Mesendoderm (in vitro differentiated cells): ENCODE measurements at regions not wholly inside any gene's neighbourhood (a gene's known extent, or its start where the extent isn't known, plus 50 kb on each side); places are given as distances from the start of the nearest gene placed in this dataset.

ENCODE experiments used
- DNase-seq: peaks from one replicate; pipeline ENCODE4 v3.0.0; 2013
- H2AK5ac ChIP-seq: 2 replicates; pipeline ENCODE4 v1.6.1; 2013; ENCODE audit warnings: low read length, inconsistent platforms
- H2BK120ac ChIP-seq: 2 replicates; pipeline ENCODE4 v1.6.1; 2013; ENCODE audit warnings: low read depth, mild to moderate bottlenecking, low read length, moderate library complexity, mixed read lengths
- H2BK15ac ChIP-seq: replicated peaks from 2 replicates; pipeline ENCODE4 v1.6.1; 2013; ENCODE audit warnings: low read depth, mild to moderate bottlenecking, moderate library complexity
- H2BK5ac ChIP-seq: 2 replicates; pipeline ENCODE4 v1.6.1; 2013; ENCODE audit warnings: low read length, inconsistent platforms
- H3K18ac ChIP-seq: 2 replicates; pipeline ENCODE4 v1.6.1; 2013; ENCODE audit warnings: mild to moderate bottlenecking, low read length, mixed read lengths
- H3K23ac ChIP-seq: one replicate; pipeline ENCODE4 v1.6.1; 2013; ENCODE audit warnings: low read length
- H3K27ac ChIP-seq: 2 replicates; pipeline ENCODE4 v1.5.1; 2013; ENCODE audit warnings: low read depth, mild to moderate bottlenecking, inconsistent platforms, low read length, moderate library complexity
- H3K27me3 ChIP-seq: 2 replicates; pipeline ENCODE4 v1.6.1; 2013; ENCODE audit warnings: low read length, control low read depth, mild to moderate bottlenecking, inconsistent platforms; ENCODE audit not compliant: insufficient read depth, poor library complexity
- H3K36me3 ChIP-seq: 2 replicates; pipeline ENCODE4 v1.6.1; 2013; ENCODE audit warnings: low read length, inconsistent platforms; ENCODE audit not compliant: control insufficient read depth, insufficient read depth
- H3K4ac ChIP-seq: one replicate; pipeline ENCODE4 v1.6.1; 2013; ENCODE audit warnings: low read depth, mild to moderate bottlenecking, low read length, moderate library complexity
- H3K4me1 ChIP-seq: 2 replicates; pipeline ENCODE4 v1.6.1; 2013; ENCODE audit warnings: low read depth, low read length, inconsistent platforms; ENCODE audit not compliant: control insufficient read depth
- H3K4me2 ChIP-seq: 2 replicates; pipeline ENCODE4 v1.6.1; 2013; ENCODE audit warnings: low read length
- H3K4me3 ChIP-seq: 2 replicates; pipeline ENCODE4 v1.5.1; 2013; ENCODE audit warnings: mild to moderate bottlenecking, low read length
- H3K56ac ChIP-seq: one replicate; pipeline ENCODE4 v1.6.1; 2013; ENCODE audit warnings: low read length
- H3K79me1 ChIP-seq: 2 replicates; pipeline ENCODE4 v1.6.1; 2013; ENCODE audit warnings: low read length, inconsistent platforms
- H3K79me2 ChIP-seq: 2 replicates; pipeline ENCODE4 v1.6.1; 2013; ENCODE audit warnings: mild to moderate bottlenecking, low read length; ENCODE audit not compliant: control insufficient read depth, insufficient read depth
- H3K9ac ChIP-seq: 2 replicates; pipeline ENCODE4 v1.6.1; 2013; ENCODE audit warnings: low read length, inconsistent platforms
- H4K5ac ChIP-seq: one replicate; pipeline ENCODE4 v1.6.1; 2013; ENCODE audit warnings: low read length
- H4K8ac ChIP-seq: one replicate; pipeline ENCODE4 v1.6.1; 2013; ENCODE audit warnings: low read depth, mild to moderate bottlenecking, control low read depth, low read length, moderate library complexity
- WGBS: extraction: QIAGEN DNeasy Blood & Tissue Kit; methylation state at CpG from one replicate; pipeline ENCODE4 v1.1.7; 2013; ENCODE audit warnings: low lambda C conversion rate, missing lambda C conversion rate; ENCODE audit not compliant: insufficient coverage; ENCODE audit errors: extremely low coverage; 5-methylcytosine and 5-hydroxymethylcytosine counted together

GRCh38 chr5:74019923-74020322 lies 393.9 kb downstream of the ARHGEF28 start:
- no CpG with 5 or more reads among the region's 5 CpGs for WGBS
- H2AK5ac ChIP-seq, result peak overlapping the region; percentile 54
- no peak overlapping the region for H3K9ac ChIP-seq

GRCh38 chr5:74017786-74018211 lies 391.8 kb downstream of the ARHGEF28 start:
- H2BK120ac ChIP-seq, result no peak overlapping the region

More at GRCh38 chr5:74019923-74020322, 393.9 kb downstream of the ARHGEF28 start:
- Histone ChIP-seq H3K79me1 (no peaks in the 10 kb centered on the region), H3K4me1 (peaks cover 4% of the 10 kb centered on the region), H3K4me2 (no peak overlapping the region), H4K8ac (no peak overlapping the region), H3K27me3 (no peaks in the 10 kb centered on the region), H3K23ac (no peak overlapping the region), H3K4ac (no peak overlapping the region), H2BK15ac (no peak overlapping the region), H3K4me3 (no peak overlapping the region), H3K27ac (no peak overlapping the region), H2BK120ac (no peak overlapping the region), H3K79me2 (no peaks in the 10 kb centered on the region), H3K18ac (no peak overlapping the region), H3K56ac (no peak overlapping the region), H2BK5ac (no peak overlapping the region), H4K5ac (no peak overlapping the region), H3K36me3 (no peaks in the 10 kb centered on the region)
- no peak for DNase-seq

GRCh38 chr5:74017112-74017511 lies 391.1 kb downstream of the ARHGEF28 start:
- no peak overlapping the region for H3K4me3 ChIP-seq
- H3K79me1 ChIP-seq, result no peaks in the 10 kb centered on the region
- no peak overlapping the region for H2AK5ac ChIP-seq
- no peak overlapping the region for H3K9ac ChIP-seq
- no peak overlapping the region for H4K8ac ChIP-seq
- no peak overlapping the region for H3K56ac ChIP-seq
- H3K36me3 ChIP-seq, result no peaks in the 10 kb centered on the region
- H3K4ac ChIP-seq, result no peak overlapping the region
- no peak overlapping the region for H3K23ac ChIP-seq
- H2BK5ac ChIP-seq, result no peak overlapping the region
- no peak overlapping the region for H2BK15ac ChIP-seq
- H3K4me1 ChIP-seq, result peaks cover 4% of the 10 kb centered on the region
- DNase-seq, result peak; percentile 65
- no peak overlapping the region for H3K18ac ChIP-seq
- H3K4me2 ChIP-seq, result no peak overlapping the region
- H3K79me2 ChIP-seq, result no peaks in the 10 kb centered on the region
- no peak overlapping the region for H4K5ac ChIP-seq
- no CpG with 5 or more reads among the region's 2 CpGs for WGBS
- no peaks in the 10 kb centered on the region for H3K27me3 ChIP-seq
- no peak overlapping the region for H3K27ac ChIP-seq
- H2BK120ac ChIP-seq, result no peak overlapping the region

More at GRCh38 chr5:74017786-74018211, 391.8 kb downstream of the ARHGEF28 start:
- Histone ChIP-seq H3K23ac (no peak overlapping the region), H4K8ac (no peak overlapping the region), H3K79me1 (no peaks in the 10 kb centered on the region), H2AK5ac (no peak overlapping the region), H3K36me3 (no peaks in the 10 kb centered on the region), H4K5ac (no peak overlapping the region), H3K4me1 (peaks cover 4% of the 10 kb centered on the region), H3K79me2 (no peaks in the 10 kb centered on the region), H3K18ac (no peak overlapping the region), H3K9ac (no peak overlapping the region), H3K4ac (no peak overlapping the region), H3K56ac (no peak overlapping the region), H3K4me3 (no peak overlapping the region), H3K27ac (no peak overlapping the region), H3K27me3 (no peaks in the 10 kb centered on the region), H2BK15ac (no peak overlapping the region), H2BK5ac (no peak overlapping the region), H3K4me2 (no peak overlapping the region)
- WGBS, result no CpG with 5 or more reads among the region's 3 CpGs
- peak; percentile 85 for DNase-seq

- H3K23ac ChIP-seq, result no peak overlapping the region
These were observed 390.4 kb downstream of the ARHGEF28 start for GRCh38 chr5:74016373-74016772.

DNA sequence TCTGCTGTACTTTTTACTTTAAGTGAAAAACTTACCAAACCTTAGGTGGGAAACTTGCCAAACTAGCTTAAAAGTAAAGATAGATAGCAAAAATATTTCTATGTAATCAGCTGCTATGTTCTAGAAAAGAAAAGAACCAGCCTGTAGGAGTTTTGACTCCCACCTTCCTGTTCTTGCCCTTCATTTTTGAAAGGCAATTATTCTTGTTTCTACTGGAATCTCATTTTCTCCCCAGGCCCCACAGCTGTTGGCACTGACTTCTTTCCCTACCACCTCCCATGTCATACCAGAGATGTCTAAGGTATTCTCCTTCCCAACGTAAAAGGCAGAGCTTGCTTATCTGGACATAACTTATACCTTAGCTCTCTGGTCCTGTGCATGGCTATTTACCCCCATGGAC lies 389.7 kb downstream of the ARHGEF28 start:
- Histone ChIP-seq H3K9ac (no peak overlapping the region), H3K4me3 (no peak overlapping the region), H3K23ac (no peak overlapping the region), H3K27me3 (no peaks in the 10 kb centered on the region), H3K27ac (no peak overlapping the region), H3K4me2 (no peak overlapping the region), H2BK15ac (no peak overlapping the region), H3K56ac (no peak overlapping the region), H3K4ac (no peak overlapping the region), H3K36me3 (no peaks in the 10 kb centered on the region), H4K5ac (no peak overlapping the region), H4K8ac (no peak overlapping the region), H3K18ac (no peak overlapping the region), H3K79me1 (no peaks in the 10 kb centered on the region), H3K4me1 (peaks cover 4% of the 10 kb centered on the region), H2BK5ac (no peak overlapping the region), H2BK120ac (no peak overlapping the region), H3K79me2 (no peaks in the 10 kb centered on the region), H2AK5ac (no peak overlapping the region)
- WGBS, result no CpG with 5 or more reads among the region's 1 CpG
- no peak for DNase-seq

More at GRCh38 chr5:74016373-74016772, 390.4 kb downstream of the ARHGEF28 start:
- no CpG with 5 or more reads among the region's 4 CpGs for WGBS
- H3K18ac ChIP-seq, result no peak overlapping the region
- no peak overlapping the region for H2BK5ac ChIP-seq
- H4K8ac ChIP-seq, result no peak overlapping the region
- no peak overlapping the region for H3K4ac ChIP-seq
- DNase-seq, result peak; percentile 42
- no peak overlapping the region for H2BK120ac ChIP-seq
- no peaks in the 10 kb centered on the region for H3K79me1 ChIP-seq
- no peaks in the 10 kb centered on the region for H3K27me3 ChIP-seq
- H3K36me3 ChIP-seq, result no peaks in the 10 kb centered on the region
- H3K4me2 ChIP-seq, result no peak overlapping the region
- H3K9ac ChIP-seq, result no peak overlapping the region
- H4K5ac ChIP-seq, result no peak overlapping the region
- peaks cover 4% of the 10 kb centered on the region for H3K4me1 ChIP-seq
- no peak overlapping the region for H3K27ac ChIP-seq
- no peak overlapping the region for H3K4me3 ChIP-seq
- H2BK15ac ChIP-seq, result no peak overlapping the region
- no peak overlapping the region for H3K56ac ChIP-seq
- no peaks in the 10 kb centered on the region for H3K79me2 ChIP-seq
- no peak overlapping the region for H2AK5ac ChIP-seq

GRCh38 chr5:74013222-74013621 lies 387.2 kb downstream of the ARHGEF28 start:
- Histone ChIP-seq H2BK15ac (no peak overlapping the region), H3K4me3 (no peak overlapping the region), H2BK5ac (no peak overlapping the region), H3K79me1 (no peaks in the 10 kb centered on the region), H2BK120ac (no peak overlapping the region), H3K4ac (no peak overlapping the region), H3K27ac (no peak overlapping the region), H3K23ac (no peak overlapping the region), H4K8ac (no peak overlapping the region), H3K27me3 (no peaks in the 10 kb centered on the region), H3K4me2 (no peak overlapping the region), H3K36me3 (no peaks in the 10 kb centered on the region), H2AK5ac (no peak overlapping the region), H4K5ac (no peak overlapping the region), H3K9ac (no peak overlapping the region), H3K18ac (no peak overlapping the region), H3K79me2 (no peaks in the 10 kb centered on the region), H3K4me1 (peaks cover 2% of the 10 kb centered on the region), H3K56ac (no peak overlapping the region)
- no CpG with 5 or more reads among the region's 2 CpGs for WGBS
- no peak for DNase-seq
